Astrocyte (in vitro differentiated cells and primary cell): ENCODE measurements at regions not wholly inside any gene's neighbourhood (a gene's known extent, or its start where the extent isn't known, plus 50 kb on each side); places are given as distances from the start of the nearest gene placed in this dataset.

ENCODE experiments used
- DNase-seq: peaks from one replicate; pipeline ENCODE4 v3.0.0-alpha.2; 2010; ENCODE audit warnings: low read depth
- FAIRE-seq: peaks from 2 replicates; lab custom pipeline; 2011; peaks lifted over from hg19 to GRCh38; lab: Jason Lieb, UNC
- H2AFZ ChIP-seq: 2 replicates; pipeline ENCODE4 v1.6.0; 2012; ENCODE audit warnings: low read depth, low read length, inconsistent platforms
- H3K27ac ChIP-seq: 2 replicates; pipeline ENCODE4 v1.5.1; 2011; ENCODE audit warnings: low read depth, low read length, inconsistent platforms
- H3K27me3 ChIP-seq: 2 replicates; pipeline ENCODE4 v1.6.0; 2011; ENCODE audit warnings: low read length, inconsistent platforms; ENCODE audit not compliant: insufficient read depth
- H3K36me3 ChIP-seq: 2 replicates; pipeline ENCODE4 v1.5.1; 2011; ENCODE audit warnings: low read length, inconsistent platforms; ENCODE audit not compliant: insufficient read depth
- H3K4me1 ChIP-seq: 2 replicates; pipeline ENCODE4 v1.5.1; 2011; ENCODE audit warnings: low read length, inconsistent platforms; ENCODE audit not compliant: insufficient read depth
- H3K4me2 ChIP-seq: 2 replicates; pipeline ENCODE4 v1.6.0; 2012; ENCODE audit warnings: low read length, inconsistent platforms
- H3K4me3 ChIP-seq: 2 replicates; pipeline ENCODE4 v1.5.1; 2011; ENCODE audit warnings: low read depth, mild to moderate bottlenecking, low read length, inconsistent platforms; ENCODE audit not compliant: insufficient read depth
- H3K79me2 ChIP-seq: 2 replicates; pipeline ENCODE4 v1.6.0; 2012; ENCODE audit warnings: mild to moderate bottlenecking, low read length, inconsistent platforms; ENCODE audit not compliant: insufficient read depth
- H3K9ac ChIP-seq: 2 replicates; pipeline ENCODE4 v1.6.0; 2012; ENCODE audit warnings: mild to moderate bottlenecking, low read length, inconsistent platforms
- H3K9me3 ChIP-seq: 2 replicates; pipeline ENCODE4 v1.5.1; 2012; ENCODE audit warnings: low read depth, mild to moderate bottlenecking, low read length, inconsistent platforms; ENCODE audit not compliant: insufficient read depth
- H4K20me1 ChIP-seq: 2 replicates; pipeline ENCODE4 v1.6.0; 2012; ENCODE audit warnings: low read length, inconsistent platforms; ENCODE audit not compliant: insufficient read depth
- H3K27ac Mint-ChIP-seq: one replicate; pipeline ENCODE4 v1.8.0; 2021; ENCODE audit warnings: mild to moderate bottlenecking, mixed read lengths; ENCODE audit not compliant: unreplicated experiment
- H3K27me3 Mint-ChIP-seq: one replicate; pipeline ENCODE4 v1.8.0; 2021; ENCODE audit warnings: low read depth, mixed read lengths; ENCODE audit not compliant: unreplicated experiment
- H3K36me3 Mint-ChIP-seq: one replicate; pipeline ENCODE4 v1.8.0; 2021; ENCODE audit warnings: low read depth, mixed read lengths; ENCODE audit not compliant: unreplicated experiment
- H3K4me1 Mint-ChIP-seq: one replicate; pipeline ENCODE4 v1.8.0; 2021; ENCODE audit warnings: low read depth, mixed read lengths; ENCODE audit not compliant: unreplicated experiment
- H3K4me3 Mint-ChIP-seq: one replicate; pipeline ENCODE4 v1.8.0; 2021; ENCODE audit warnings: mild to moderate bottlenecking, moderate library complexity, mixed read lengths; ENCODE audit not compliant: unreplicated experiment
- H3K9me3 Mint-ChIP-seq: one replicate; pipeline ENCODE4 v1.8.0; 2021; ENCODE audit warnings: mild to moderate bottlenecking, mixed read lengths; ENCODE audit not compliant: unreplicated experiment
- CTCF ChIP-seq: IDR thresholded peaks from 2 replicates; pipeline ENCODE4 v1.5.1; 2011; ENCODE audit warnings: low read depth, mild to moderate bottlenecking, inconsistent platforms, low read length, moderate library complexity; ENCODE audit not compliant: insufficient read depth
- EZH2 ChIP-seq: IDR thresholded peaks from 2 replicates; pipeline ENCODE4 v1.6.1; 2012; ENCODE audit warnings: mild to moderate bottlenecking, low read length, inconsistent platforms; ENCODE audit not compliant: insufficient read depth

- Mint-ChIP-seq H3K27me3 (peaks cover 3% of the 10 kb centered on the region), H3K4me1 (peaks cover 32% of the 10 kb centered on the region), H3K4me3 (no peak overlapping the region), H3K9me3 (peaks cover 1% of the 10 kb centered on the region), H3K27ac (peak overlapping the region; percentile 63), H3K36me3 (no peaks in the 10 kb centered on the region)
- no peak overlapping the region for H3K9ac ChIP-seq
- H3K4me1 ChIP-seq, result no peaks in the 10 kb centered on the region
- H3K27ac ChIP-seq, result no peak overlapping the region
- no peak overlapping the region for H3K4me3 ChIP-seq
- H3K4me2 ChIP-seq, result no peak overlapping the region
- FAIRE-seq (no peak), DNase-seq (peak; percentile 53)
- TF ChIP-seq CTCF, result no peak
- no peak for TF ChIP-seq EZH2
- no peaks in the 10 kb centered on the region for H3K27me3 ChIP-seq
- no peaks in the 10 kb centered on the region for H3K36me3 ChIP-seq
- no peaks in the 10 kb centered on the region for H4K20me1 ChIP-seq
- H3K79me2 ChIP-seq, result no peaks in the 10 kb centered on the region
- no peak overlapping the region for H2AFZ ChIP-seq
- no peaks in the 10 kb centered on the region for H3K9me3 ChIP-seq
Measured at GRCh38 chr10:44008270-44008916, 359.7 kb upstream of the ZNF32 start.

GRCh38 chr10:44006771-44007170, 358.1 kb upstream of the ZNF32 start:
- Histone ChIP-seq H3K4me2 (no peak overlapping the region), H3K9ac (no peak overlapping the region), H3K79me2 (no peaks in the 10 kb centered on the region), H3K9me3 (no peaks in the 10 kb centered on the region), H3K27ac (no peak overlapping the region), H3K4me3 (no peak overlapping the region), H3K36me3 (no peaks in the 10 kb centered on the region), H2AFZ (no peak overlapping the region), H3K4me1 (no peaks in the 10 kb centered on the region), H4K20me1 (no peaks in the 10 kb centered on the region), H3K27me3 (no peaks in the 10 kb centered on the region)
- H3K4me3 Mint-ChIP-seq, result no peak overlapping the region
- no peak overlapping the region for H3K27ac Mint-ChIP-seq
- TF ChIP-seq CTCF, result no peak
- no peak for TF ChIP-seq EZH2
- peaks cover 1% of the 10 kb centered on the region for H3K9me3 Mint-ChIP-seq
- DNase-seq (no peak), FAIRE-seq (no peak)
- no peaks in the 10 kb centered on the region for H3K36me3 Mint-ChIP-seq
- H3K27me3 Mint-ChIP-seq, result peaks cover 3% of the 10 kb centered on the region
- H3K4me1 Mint-ChIP-seq, result peaks cover 32% of the 10 kb centered on the region

GRCh38 chr10:44005788-44006099, 357.1 kb upstream of the ZNF32 start:
- H3K27me3 ChIP-seq, result no peaks in the 10 kb centered on the region
- TF ChIP-seq EZH2 (no peak), CTCF (no peak)
- Mint-ChIP-seq H3K36me3 (no peaks in the 10 kb centered on the region), H3K27me3 (peaks cover 6% of the 10 kb centered on the region), H3K4me1 (peaks cover 29% of the 10 kb centered on the region), H3K9me3 (peaks cover 1% of the 10 kb centered on the region), H3K4me3 (no peak overlapping the region), H3K27ac (no peak overlapping the region)
- no peak overlapping the region for H3K4me2 ChIP-seq
- H4K20me1 ChIP-seq, result no peaks in the 10 kb centered on the region
- no peak overlapping the region for H3K27ac ChIP-seq
- FAIRE-seq (no peak), DNase-seq (no peak)
- H2AFZ ChIP-seq, result no peak overlapping the region
- H3K4me3 ChIP-seq, result no peak overlapping the region
- H3K79me2 ChIP-seq, result no peaks in the 10 kb centered on the region
- no peaks in the 10 kb centered on the region for H3K36me3 ChIP-seq
- H3K9ac ChIP-seq, result no peak overlapping the region
- no peaks in the 10 kb centered on the region for H3K9me3 ChIP-seq
- no peaks in the 10 kb centered on the region for H3K4me1 ChIP-seq
